ENCODE measurements at regions not wholly inside any gene's neighbourhood (a gene's known extent, or its start where the extent isn't known, plus 50 kb on each side); places are given as distances from the start of the nearest gene placed in this dataset.

- no peak for DNase-seq (ENCODE audit: low spot score)
Observed at GRCh38 chr16:17654571-17654970, 183.8 kb upstream of the XYLT1 start.

DNA sequence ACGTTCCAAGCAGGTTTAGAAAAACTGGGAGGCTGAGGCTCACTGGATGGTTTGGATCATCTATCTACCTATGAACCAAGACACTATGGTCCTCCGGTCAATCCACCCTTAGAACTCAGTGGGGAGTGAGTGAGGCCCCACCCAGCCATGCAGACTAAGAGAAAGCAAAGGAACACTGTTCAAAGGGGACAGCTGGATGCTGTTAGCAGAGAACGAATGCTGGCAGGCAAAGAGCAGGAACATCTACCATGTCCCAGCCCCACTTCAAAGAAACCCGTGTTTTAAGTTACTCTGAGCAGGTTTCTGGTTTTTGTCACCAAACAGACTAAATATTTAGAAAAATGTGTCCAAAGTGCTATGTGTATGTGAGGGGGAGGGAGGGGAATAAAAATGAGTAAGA is 183.4 kb upstream of the XYLT1 start:
- DNase-seq (ENCODE audit: low spot score) = peak; percentile 25

DNA sequence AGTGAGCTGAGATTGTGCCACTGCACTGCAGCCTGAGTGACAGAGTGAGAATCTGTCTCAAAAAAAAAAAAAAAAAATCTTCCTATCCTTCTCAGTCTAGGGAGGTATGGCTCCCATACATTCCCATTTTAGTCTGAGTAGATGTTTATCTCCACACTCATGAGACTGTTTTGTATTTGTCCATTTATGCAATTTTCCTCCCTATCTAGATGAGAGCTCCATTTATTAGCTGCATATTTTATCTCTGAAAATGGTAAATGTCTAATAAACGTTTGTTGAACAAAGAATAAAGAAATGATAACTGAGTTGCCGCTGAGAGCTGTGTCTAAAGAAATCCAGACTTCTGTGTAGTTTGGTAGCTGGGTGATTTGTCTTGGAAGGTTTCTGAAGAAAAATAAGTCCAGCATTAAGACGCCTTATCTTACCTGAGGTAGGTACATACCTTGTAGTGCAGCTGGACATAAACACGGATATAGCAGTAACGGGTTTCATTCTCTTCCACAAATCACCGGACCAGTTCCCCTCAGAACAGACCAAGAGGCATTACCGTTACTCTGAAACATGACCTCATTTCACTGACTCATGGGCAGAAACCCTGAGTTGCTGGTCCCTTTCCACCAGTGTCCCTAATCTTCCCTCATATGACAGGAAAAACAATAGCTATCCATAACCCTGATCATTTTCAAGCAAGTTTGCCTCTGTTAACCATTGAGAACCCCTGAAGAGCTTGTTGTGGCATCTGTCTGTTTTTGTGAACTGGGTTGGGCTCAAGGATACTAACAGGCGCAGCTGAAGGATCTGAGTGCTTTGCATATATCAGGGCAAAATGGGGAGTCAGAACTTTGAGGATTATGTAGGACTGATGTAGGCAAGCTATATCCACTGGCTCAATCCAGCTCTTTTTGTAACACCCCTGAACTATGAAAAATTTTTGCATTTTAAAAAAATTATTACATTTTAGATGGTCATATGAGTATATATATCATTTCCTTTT is 177.4 kb upstream of the XYLT1 start:
- no peak for DNase-seq (ENCODE audit: low spot score)

- DNase-seq (ENCODE audit: low spot score) = no peak
Observed at GRCh38 chr16:17643935-17644334, 173.2 kb upstream of the XYLT1 start.

DNA sequence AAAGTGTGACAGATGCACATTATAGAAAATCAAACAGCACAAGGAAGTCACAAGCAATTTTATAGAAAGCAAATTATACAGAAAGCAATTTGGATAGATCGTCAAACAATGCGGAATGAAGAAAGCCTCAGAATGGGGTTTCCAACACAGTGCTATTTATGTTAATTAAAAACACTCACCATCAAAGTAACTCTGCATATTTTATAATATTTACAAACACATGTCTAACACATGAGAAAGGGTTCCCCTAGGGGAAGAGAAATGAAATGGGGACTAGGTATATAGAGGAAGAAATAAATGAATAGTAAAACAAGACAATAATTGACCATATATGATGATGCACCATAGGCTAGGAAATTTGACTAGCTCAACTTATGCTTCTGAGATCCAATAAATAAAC is 171.2 kb upstream of the XYLT1 start:
- no peak for DNase-seq (ENCODE audit: low spot score)

DNA sequence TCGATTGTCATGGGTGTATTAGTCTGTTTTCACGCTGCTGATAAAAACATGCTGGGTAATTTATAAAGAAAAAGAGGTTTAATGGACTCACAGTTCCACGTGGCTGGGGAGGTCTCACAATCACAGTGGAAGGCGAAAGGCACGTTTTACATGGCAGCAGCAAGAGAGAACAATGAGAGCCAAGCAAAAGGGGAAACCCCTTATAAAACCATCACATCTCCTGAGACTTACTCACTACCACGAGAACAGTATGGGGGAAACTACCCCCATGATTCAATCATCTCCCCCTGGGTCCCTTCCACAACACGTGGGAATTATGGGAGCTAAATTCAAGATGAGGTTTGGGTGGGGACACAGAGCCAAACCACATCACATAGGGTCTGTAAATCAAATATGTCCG is 167.4 kb upstream of the XYLT1 start:
- DNase-seq (ENCODE audit: low spot score) = no peak

GRCh38 chr16:17635183-17635582 is 164.4 kb upstream of the XYLT1 start:
- no peak for DNase-seq (ENCODE audit: low spot score)

DNA sequence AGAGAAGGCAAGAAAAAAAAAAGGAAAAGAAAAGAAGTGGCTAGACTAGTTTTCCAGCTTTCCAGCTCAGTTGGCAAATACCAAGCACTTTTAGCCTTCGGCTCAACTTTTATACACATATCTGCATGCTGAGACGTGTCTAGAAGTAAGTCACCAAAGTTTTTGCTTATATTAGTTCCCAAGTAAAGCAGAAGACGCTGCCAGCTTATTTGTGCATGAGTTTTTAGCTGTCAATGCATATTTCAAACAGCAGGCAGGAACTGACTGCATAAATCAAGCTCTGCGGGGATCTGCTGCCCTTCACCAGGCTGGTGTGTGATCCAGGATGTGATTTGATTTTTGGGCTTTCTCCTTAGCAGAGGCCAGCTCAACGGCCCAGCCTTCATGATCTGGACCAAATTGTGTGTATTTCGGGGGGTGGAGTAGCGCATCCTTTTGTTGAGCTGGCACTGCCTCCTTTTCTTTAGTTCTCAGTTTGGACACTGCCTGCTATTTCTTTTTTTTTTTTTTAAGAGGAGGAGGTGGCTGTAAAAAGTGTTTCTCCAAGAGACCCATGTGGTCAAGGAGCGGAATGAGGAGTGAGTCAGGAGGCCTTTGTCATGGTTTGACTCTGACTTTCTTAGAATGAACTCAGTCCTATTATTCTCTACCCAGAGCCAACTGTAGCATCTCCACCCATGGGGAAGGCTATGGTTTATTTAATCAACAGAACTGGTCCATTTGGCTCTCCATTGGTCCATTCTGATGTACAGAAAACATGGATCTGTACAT is 162.6 kb upstream of the XYLT1 start:
- DNase-seq (ENCODE audit: low spot score) = no peak

DNA sequence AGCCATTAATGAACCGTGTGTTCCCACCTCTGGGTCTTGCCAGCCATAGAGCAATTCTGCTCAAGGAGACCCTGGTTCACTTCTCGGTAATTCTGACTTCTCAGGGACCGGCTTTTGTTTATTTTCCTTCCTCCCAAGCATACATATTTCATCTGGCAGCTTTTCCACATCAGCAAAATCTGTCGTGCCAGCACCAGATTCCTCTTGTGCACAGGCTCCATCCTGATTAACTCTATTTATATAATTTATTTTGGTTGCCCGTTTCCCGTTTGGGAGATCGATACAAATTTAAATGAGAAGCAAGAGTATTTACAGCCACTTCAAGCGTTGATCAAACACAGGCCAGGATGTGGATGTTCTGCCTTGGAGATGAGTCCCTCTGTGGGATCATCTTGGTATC is 161.9 kb upstream of the XYLT1 start:
- DNase-seq (ENCODE audit: low spot score) = no peak

GRCh38 chr16:17629936-17630335 is 159.2 kb upstream of the XYLT1 start:
- DNase-seq (ENCODE audit: low spot score) = no peak

- DNase-seq (ENCODE audit: low spot score) = no peak
Observed at GRCh38 chr16:17628983-17629382, 158.2 kb upstream of the XYLT1 start.

DNA sequence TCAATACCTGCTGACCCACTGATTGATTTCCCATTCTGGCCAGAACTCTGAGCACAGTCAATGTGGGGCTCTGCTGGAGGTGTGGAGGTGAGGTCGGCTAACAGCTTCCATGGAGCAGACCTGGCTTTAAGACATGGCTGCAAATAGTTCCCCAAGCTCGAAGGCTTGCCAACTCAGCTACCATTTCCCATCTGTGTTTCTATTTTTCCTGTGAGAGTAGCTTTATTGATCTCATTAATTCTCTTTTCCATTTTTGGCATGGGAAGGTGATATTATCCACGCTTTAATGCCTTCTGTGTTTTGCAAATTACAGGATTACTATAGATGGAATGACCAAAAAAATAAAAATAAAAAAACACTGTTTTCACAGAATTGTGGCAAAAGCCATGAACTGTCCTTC is 151.6 kb upstream of the XYLT1 start:
- no peak for DNase-seq (ENCODE audit: low spot score)

- DNase-seq (ENCODE audit: low spot score) = no peak
Observed at GRCh38 chr16:17619261-17619660, 148.5 kb upstream of the XYLT1 start.

- DNase-seq (ENCODE audit: low spot score) = no peak
Observed at GRCh38 chr16:17617021-17617552, 146.3 kb upstream of the XYLT1 start.

GRCh38 chr16:17612336-17612735 is 141.6 kb upstream of the XYLT1 start:
- DNase-seq (ENCODE audit: low spot score) = no peak

DNA sequence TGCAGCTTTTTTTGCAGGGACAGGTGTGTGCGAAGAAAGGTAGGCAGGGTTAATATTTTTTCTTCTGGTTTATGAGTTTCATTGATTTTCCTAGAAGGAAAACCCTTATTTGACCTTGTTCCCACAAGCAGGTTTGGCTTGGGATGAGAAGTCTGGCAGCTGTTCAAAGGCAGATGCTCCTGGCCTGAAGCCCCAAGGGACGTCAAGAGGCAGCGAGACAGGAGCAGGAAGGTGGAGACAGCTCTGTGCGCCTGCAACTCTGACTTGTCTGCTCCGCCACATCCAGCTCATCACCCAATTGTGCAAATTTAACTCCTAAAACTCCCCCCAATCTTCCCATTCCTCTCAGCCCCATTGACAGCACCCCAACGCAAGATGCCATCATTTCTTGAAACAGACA is 136.8 kb upstream of the XYLT1 start:
- no peak for DNase-seq (ENCODE audit: low spot score)

- no peak for DNase-seq (ENCODE audit: low spot score)
Observed at GRCh38 chr16:17607075-17607509, 136.3 kb upstream of the XYLT1 start.

- no peak for DNase-seq (ENCODE audit: low spot score)
Observed at GRCh38 chr16:17606460-17606859, 135.7 kb upstream of the XYLT1 start.

GRCh38 chr16:17605784-17606183 is 135.0 kb upstream of the XYLT1 start:
- DNase-seq (ENCODE audit: low spot score) = no peak

DNA sequence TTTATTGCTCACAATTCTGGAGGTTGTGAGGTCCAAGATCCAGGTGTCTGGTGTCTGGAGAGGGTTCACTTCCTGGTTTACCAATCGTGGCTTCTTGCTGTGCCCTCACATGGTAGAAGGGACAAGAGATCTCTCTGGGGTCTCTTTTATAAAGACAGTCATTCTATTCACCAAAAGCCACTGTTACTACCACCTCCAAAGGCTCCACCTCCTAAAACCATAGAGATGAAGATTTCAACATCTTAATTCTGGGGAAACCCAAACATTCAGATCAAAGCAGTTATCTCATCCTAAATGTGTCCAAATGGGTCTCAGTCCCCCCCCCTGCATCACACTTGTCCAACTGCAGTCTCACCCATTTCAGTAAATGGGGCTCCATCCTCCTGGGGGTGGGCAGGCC is 132.9 kb upstream of the XYLT1 start:
- DNase-seq (ENCODE audit: low spot score) = no peak

DNA sequence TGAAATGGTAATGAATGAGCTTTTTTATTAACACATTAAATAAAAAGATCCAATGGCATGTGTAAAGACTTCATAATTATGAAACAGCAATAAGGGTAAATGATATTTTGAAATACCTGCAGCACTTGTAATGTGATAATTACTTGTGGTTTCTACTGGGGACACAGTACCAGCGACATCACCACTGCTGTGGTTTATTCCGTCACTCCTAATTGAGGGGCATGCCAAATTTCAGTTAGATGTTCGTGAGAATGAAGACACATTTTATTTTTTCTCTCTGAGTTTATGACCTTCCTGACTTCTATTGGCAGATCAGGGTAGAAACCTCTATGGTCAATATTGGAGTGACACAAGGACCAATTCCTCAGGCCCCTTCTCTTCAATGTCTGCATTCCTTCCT is 131.9 kb upstream of the XYLT1 start:
- DNase-seq (ENCODE audit: low spot score) = no peak

DNA sequence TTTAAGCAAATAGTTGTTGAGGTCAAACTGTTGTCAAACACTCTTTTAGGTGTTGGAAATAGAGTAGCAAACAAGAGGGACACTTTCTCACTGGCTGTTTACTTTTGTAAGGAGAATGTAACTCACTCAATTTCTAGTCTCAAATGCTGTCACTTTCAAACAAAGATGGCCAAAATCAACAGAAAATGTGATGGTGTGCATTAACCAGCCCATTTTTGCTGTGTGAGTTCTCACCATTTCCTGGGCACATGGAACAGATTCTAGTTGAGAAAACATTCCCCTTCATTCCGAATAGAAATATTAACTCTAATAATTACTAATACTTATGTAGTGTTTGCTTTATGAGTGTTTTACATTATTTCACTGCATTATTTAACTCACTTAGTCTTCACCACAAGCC is 128.2 kb upstream of the XYLT1 start:
- no peak for DNase-seq (ENCODE audit: low spot score)

Measured in mucosa of gallbladder (tissue), 1 donor.